SK-N-SH (cell line): ENCODE measurements at regions not wholly inside any gene's neighbourhood (a gene's known extent, or its start where the extent isn't known, plus 50 kb on each side); places are given as distances from the start of the nearest gene placed in this dataset.
A peak's percentile ranks its signal among the peaks of the same experiment; 100 is the strongest.

Source experiments
- CTCF ChIP-seq: fragments of 200-600 bp; sonication (generic); IDR thresholded peaks from 2 replicates; pipeline ENCODE4 v1.6.1; 2017; ENCODE audit warnings: antibody characterized with exemption, mild to moderate bottlenecking, moderate library complexity
- EZH2phosphoT487 ChIP-seq: fragments of 200-600 bp; sonication (generic); IDR thresholded peaks from 2 replicates; pipeline ENCODE4 v1.6.1; 2017; ENCODE audit warnings: low read depth, mixed run types, mild to moderate bottlenecking, antibody characterized with exemption, moderate library complexity, borderline replicate concordance
- FOSL2 ChIP-seq: IDR thresholded peaks from 2 replicates; pipeline ENCODE4 v1.4.0; 2012; ENCODE audit warnings: low read depth, mild to moderate bottlenecking, moderate library complexity, borderline replicate concordance
- JUND ChIP-seq: IDR thresholded peaks from 2 replicates; pipeline ENCODE4 v1.4.0; 2012
- POLR2AphosphoS5 ChIP-seq: IDR thresholded peaks from 2 replicates; pipeline ENCODE4 v1.6.1; 2012; ENCODE audit warnings: low read depth, low read length

DNA sequence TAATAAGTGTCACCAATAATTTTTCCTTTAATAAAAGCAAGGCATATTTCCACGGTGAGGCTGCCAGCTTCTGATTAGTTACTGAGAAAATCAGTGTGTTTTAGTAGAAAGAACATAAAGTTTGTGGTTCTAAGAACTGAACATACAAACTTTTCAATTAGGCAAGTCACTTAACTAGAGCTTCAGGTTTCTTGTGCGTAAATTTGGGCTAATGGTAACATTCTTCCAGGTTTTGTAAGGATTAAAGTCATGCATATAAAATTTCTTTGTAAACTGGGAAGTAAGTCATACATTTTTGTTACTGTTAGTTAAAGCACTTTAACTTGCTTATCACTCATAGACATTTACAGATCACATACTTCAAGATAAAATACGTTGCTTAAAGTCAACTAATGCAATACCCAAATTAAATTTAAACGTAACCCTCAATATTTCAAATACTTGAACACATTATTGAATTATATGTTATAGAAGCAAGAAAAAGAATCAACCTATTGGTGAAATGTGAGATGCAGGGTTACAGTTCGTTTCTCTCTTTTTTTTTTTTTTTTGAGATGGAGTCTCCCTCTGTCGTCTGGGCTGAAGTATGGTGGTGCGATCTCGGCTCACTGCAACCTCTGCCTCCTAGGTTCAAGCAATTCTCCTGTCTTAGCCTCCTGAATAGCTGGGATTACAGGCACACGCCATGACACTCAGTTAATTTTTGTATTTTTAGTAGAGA is 327.3 kb upstream of the NOX3 start:
- peak; percentile 40 for TF ChIP-seq CTCF
- no peak for TF ChIP-seq EZH2phosphoT487
- no peak for TF ChIP-seq POLR2AphosphoS5
- peak; percentile 24; the same call in 1 of the 2 replicates for TF ChIP-seq JUND
- peak; percentile 39; the same call in 1 of the 2 replicates for TF ChIP-seq FOSL2
